Glomerular visceral epithelial cell (primary cell): ENCODE measurements at regions not wholly inside any gene's neighbourhood (a gene's known extent, or its start where the extent isn't known, plus 50 kb on each side); places are given as distances from the start of the nearest gene placed in this dataset.

ENCODE experiments used
- DNase-seq: peaks from one replicate; pipeline ENCODE4 v3.0.0-alpha.2; 2016; ENCODE audit errors: extremely low spot score

DNA sequence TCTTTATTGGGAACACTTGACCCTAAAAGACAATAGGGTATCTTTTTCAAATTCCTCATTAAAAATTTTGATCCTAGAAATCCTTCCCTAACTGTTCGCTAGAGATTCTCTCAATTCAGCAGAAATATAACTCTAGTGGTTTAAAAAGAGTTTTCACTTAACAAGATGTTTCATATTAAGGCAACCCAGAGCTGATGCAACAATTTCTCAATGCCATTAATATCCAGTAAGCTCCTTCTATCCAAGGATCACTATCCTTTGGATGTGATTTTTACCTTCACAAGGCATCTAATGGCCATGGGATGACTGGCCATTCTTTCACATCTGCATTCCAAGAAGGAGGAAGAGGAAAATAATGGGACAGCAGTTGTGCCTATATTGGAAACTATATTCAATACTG, 183.4 kb downstream of the ANKRD50 start:
- no peak for DNase-seq

- no peak for DNase-seq
Measured at GRCh38 chr4:124530464-124531077, 182.0 kb downstream of the ANKRD50 start.

DNA sequence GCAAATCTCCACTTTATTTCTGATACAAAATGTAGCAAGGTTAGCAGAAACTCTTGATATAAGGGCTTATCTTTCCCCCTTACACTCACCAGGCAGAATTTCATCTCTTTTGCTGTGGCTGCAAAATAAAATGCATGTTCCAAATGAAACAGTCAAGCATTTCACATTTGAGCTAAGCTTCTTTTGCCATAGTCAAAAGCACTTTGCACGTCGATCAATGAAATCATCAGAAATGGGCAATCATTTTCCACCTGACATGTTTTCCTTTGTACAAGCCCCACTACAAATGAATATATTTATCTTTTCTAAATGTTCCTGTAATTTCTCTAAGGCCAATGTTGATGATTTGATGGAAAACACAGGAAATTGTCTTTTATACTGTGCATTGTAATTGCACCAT, 178.4 kb downstream of the ANKRD50 start:
- no peak for DNase-seq

GRCh38 chr4:124535003-124535402, 177.5 kb downstream of the ANKRD50 start:
- no peak for DNase-seq

- DNase-seq = no peak
Measured at GRCh38 chr4:124536946-124537345, 175.6 kb downstream of the ANKRD50 start.

DNA sequence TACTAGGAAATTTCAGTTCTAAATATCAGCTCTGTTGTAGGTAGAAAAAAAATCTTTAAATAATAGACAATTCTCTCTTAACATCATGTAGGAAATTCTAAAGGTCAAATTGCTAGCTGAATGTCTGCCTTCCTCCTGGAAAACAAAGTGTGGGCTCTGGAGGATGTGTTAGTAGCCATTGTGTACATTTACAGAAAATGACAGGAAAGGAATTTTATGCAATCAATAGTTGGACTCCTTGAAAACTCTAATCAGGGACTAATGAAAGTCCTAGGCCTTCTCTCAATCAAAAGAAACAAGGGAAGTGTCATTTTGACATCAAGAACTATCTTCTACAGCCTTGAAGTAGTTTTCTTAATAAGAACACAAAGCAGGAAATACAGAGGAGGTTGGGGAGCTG, 174.6 kb downstream of the ANKRD50 start:
- no peak for DNase-seq

DNA sequence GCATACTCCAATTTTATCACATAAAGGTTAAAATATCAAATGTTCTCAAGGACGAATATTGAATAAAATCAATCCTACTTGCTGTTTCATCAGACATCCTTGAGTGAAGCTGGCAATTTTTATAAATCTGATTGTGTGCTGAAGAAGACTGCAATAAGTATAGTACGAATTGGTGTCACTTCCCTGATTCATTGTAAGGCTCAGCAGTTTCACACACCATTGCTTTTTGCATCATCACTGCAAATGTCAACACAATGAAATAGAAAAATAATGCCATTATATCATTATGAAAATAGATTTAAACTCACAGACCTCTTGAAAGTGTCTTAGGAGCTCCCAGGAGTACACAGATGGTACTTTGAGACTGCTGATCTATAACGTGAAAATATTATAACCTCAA, 172.5 kb downstream of the ANKRD50 start:
- DNase-seq = no peak

GRCh38 chr4:124541652-124542420, 170.7 kb downstream of the ANKRD50 start:
- DNase-seq = no peak

GRCh38 chr4:124555959-124556358, 156.6 kb downstream of the ANKRD50 start:
- no peak for DNase-seq

GRCh38 chr4:124564121-124564520, 148.4 kb downstream of the ANKRD50 start:
- no peak for DNase-seq

DNA sequence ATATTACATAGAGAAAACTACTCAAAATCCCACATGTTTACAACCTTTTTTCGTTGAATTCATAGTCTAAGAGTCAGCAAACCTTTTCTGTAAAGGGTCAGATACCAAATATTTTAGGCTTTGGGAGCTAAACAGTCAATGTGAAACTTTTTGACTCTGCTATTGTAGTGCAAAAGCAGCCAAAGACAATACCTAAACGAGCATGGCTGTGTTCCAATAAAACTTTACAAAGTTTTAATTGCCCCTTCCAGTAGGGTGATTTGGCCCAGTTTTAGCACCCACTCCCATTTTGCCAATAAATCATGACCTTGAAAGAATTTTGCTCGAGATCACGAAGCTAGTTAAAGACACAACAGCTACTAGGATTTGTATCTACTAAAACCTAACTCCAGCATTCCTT, 147.2 kb downstream of the ANKRD50 start:
- DNase-seq = no peak

GRCh38 chr4:124566030-124566429, 146.5 kb downstream of the ANKRD50 start:
- no peak for DNase-seq

- DNase-seq = no peak
Measured at GRCh38 chr4:124573056-124573455, 139.5 kb downstream of the ANKRD50 start.

DNA sequence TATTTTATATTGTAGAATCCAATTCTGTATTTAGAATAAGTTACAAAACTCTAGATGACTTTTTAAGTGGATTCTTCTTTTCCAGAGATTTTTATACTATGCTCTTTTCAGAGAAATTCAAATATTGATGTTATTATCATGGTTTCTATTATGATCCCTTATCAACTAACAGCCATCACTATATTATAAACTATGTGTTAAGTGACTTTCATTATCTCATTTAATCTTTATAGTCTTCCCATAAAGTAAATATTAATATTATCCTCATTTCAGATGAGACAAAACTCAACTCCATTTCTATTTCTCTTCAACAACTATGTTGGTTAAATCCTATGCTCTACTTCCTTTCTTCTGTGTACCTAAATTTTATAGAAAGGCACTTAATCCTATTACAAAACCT, 132.6 kb downstream of the ANKRD50 start:
- DNase-seq = no peak

GRCh38 chr4:124583797-124584196, 128.7 kb downstream of the ANKRD50 start:
- DNase-seq = no peak

- no peak for DNase-seq
Measured at GRCh38 chr4:124589786-124590185, 122.7 kb downstream of the ANKRD50 start.

GRCh38 chr4:124590480-124590879, 122.1 kb downstream of the ANKRD50 start:
- no peak for DNase-seq

GRCh38 chr4:124591637-124592036, 120.9 kb downstream of the ANKRD50 start:
- DNase-seq = no peak

DNA sequence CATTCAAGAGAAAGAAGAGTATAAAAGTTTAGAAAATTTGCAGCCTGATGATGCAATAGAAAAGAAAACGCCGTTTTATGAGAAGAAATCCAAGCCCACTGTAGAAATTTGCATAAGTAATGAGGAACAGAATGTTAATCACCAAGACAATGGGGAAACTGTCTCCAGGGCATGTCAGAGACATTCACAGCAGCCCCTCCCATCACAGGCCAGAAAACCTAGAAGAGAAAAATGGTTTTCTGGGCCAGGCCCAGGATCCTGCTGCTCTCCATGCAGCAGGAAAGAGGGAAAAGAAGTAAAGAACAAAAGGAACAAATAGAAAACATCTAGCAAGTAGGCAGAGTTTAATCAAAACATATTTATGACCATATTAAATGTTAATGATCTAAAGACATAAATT, 119.0 kb downstream of the ANKRD50 start:
- DNase-seq = no peak

DNA sequence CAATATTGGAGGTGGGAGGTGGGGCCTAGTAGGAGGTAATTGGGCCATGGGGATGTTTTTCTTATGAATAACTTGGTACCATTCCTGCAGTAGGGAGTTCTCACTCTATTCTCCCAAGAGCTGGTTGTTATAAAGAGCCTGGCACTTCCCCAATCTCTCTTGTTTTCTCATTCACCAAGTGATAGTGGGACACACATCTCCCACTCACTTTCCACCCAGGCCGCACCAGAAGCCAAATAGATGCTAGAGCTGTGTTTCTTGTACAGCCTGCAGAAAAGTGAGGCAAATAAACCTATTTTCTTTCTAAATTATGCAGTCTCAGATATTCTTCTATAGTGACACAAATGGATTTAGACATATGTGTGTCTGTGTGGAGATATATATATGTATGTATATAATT, 117.6 kb downstream of the ANKRD50 start:
- DNase-seq = no peak

- no peak for DNase-seq
Measured at GRCh38 chr4:124596816-124597215, 115.7 kb downstream of the ANKRD50 start.

DNA sequence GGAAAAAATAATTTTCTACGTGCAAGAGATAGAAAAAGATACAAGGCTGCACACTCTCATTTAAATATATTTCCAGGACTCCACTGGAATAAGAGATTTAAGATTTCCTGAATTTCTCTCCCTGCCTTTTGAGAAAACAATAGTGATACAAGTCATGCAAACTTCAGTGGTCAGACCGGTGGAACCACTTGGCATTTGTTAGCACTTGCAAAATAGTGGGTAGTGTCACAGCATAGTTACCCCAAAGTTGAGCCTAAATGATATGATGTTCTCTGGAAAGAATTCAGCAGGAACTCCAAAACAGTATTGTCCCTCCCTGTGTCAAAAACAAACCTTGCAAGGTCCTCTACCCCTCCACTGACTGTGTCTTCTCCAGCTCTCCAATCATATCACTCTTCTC, 102.3 kb downstream of the ANKRD50 start:
- DNase-seq = no peak
